Keratinocyte (primary cell): ENCODE measurements at regions not wholly inside any gene's neighbourhood (a gene's known extent, or its start where the extent isn't known, plus 50 kb on each side); places are given as distances from the start of the nearest gene placed in this dataset.
A peak's percentile ranks its signal among the peaks of the same experiment; 100 is the strongest.

ENCODE experiments used
- DNase-seq: peaks from one replicate; pipeline ENCODE4 v3.0.0-alpha.2; 2011; ENCODE audit warnings: low read depth, missing footprints, low spot score
- FAIRE-seq: peaks from 2 replicates; lab custom pipeline; 2011; peaks lifted over from hg19 to GRCh38; lab: Jason Lieb, UNC
- H2AFZ ChIP-seq: 2 replicates; pipeline ENCODE4 v1.6.0; 2012; ENCODE audit warnings: low read length, control low read depth, inconsistent platforms; ENCODE audit not compliant: control insufficient read depth
- H3K27ac ChIP-seq: 2 replicates; pipeline ENCODE4 v1.5.1; 2011; ENCODE audit warnings: low read length; ENCODE audit not compliant: control insufficient read depth, insufficient read depth
- H3K27me3 ChIP-seq: 3 replicates; pipeline ENCODE4 v1.6.0; 2011; ENCODE audit warnings: low read length; ENCODE audit not compliant: control insufficient read depth, insufficient read depth; ENCODE audit errors: extremely low read depth
- H3K36me3 ChIP-seq, 2 experiments: 2 replicates in 1 of 2; 3 replicates in 1 of 2; pipeline ENCODE4 v1.5.1; 2011; ENCODE audit warnings: low read length in 2 of 2, mild to moderate bottlenecking in 1 of 2; ENCODE audit not compliant: control insufficient read depth in 2 of 2, insufficient read depth in 2 of 2; ENCODE audit errors: extremely low read depth in 1 of 2
- H3K4me1 ChIP-seq: 3 replicates; pipeline ENCODE4 v1.5.1; 2011; ENCODE audit warnings: low read length; ENCODE audit not compliant: control insufficient read depth, insufficient read depth; ENCODE audit errors: extremely low read depth
- H3K4me2 ChIP-seq: 3 replicates; pipeline ENCODE4 v1.6.0; 2011; ENCODE audit warnings: low read depth, low read length; ENCODE audit not compliant: control insufficient read depth, insufficient read depth; ENCODE audit errors: extremely low read depth
- H3K4me3 ChIP-seq, 3 experiments: fragments of 200-600 bp in 1 of 3; sonication (generic) in 1 of 3; 2 replicates in 2 of 3; 3 replicates in 1 of 3; pipeline ENCODE4 v1.5.1; 2011 to 2016; ENCODE audit warnings: low read length in 3 of 3, mild to moderate bottlenecking in 3 of 3, control low read depth in 2 of 3, inconsistent platforms in 1 of 3, low read depth in 1 of 3, mixed read lengths in 1 of 3, mixed run types in 1 of 3, moderate library complexity in 1 of 3; ENCODE audit not compliant: control insufficient read depth in 2 of 3, insufficient read depth in 2 of 3; ENCODE audit errors: extremely low read depth in 1 of 3
- H3K79me2 ChIP-seq: 2 replicates; pipeline ENCODE4 v1.6.0; 2012; ENCODE audit warnings: low read length; ENCODE audit not compliant: control insufficient read depth, insufficient read depth
- H3K9ac ChIP-seq: 3 replicates; pipeline ENCODE4 v1.6.0; 2011; ENCODE audit warnings: low read length; ENCODE audit not compliant: control insufficient read depth, insufficient read depth; ENCODE audit errors: extremely low read depth
- H3K9me1 ChIP-seq: 3 replicates; pipeline ENCODE4 v1.6.0; 2011; ENCODE audit warnings: low read length; ENCODE audit not compliant: control insufficient read depth, insufficient read depth; ENCODE audit errors: extremely low read depth
- H3K9me3 ChIP-seq: 2 replicates; pipeline ENCODE4 v1.5.1; 2012; ENCODE audit warnings: low read depth, low read length; ENCODE audit not compliant: control insufficient read depth
- H4K20me1 ChIP-seq: 3 replicates; pipeline ENCODE4 v1.6.0; 2011; ENCODE audit warnings: low read length; ENCODE audit not compliant: control insufficient read depth, insufficient read depth; ENCODE audit errors: extremely low read depth
- CTCF ChIP-seq, 3 experiments: IDR thresholded peaks in 1 of 3; conservative IDR thresholded peaks in 1 of 3; optimal IDR thresholded peaks in 1 of 3; 2 replicates in 2 of 3; 3 replicates in 1 of 3; pipeline versions ENCODE3 to v1.5.1; 2011; ENCODE audit warnings: low read length in 3 of 3, mild to moderate bottlenecking in 3 of 3, moderate library complexity in 2 of 3, control low read depth in 1 of 3, inconsistent platforms in 1 of 3; ENCODE audit not compliant: insufficient read depth in 2 of 3; ENCODE audit errors: extremely low read depth in 1 of 3
- EZH2 ChIP-seq: IDR thresholded peaks from one replicate; pipeline ENCODE4 v1.6.1; 2012; ENCODE audit warnings: inconsistent platforms, mild to moderate bottlenecking, low read length, moderate library complexity
- dilution Hi-C: fragments of 300-500 bp; cut with MboI; formaldehyde crosslinking; loops from one replicate; pipeline ENCODE4 v1.7.0; 2020; ENCODE audit warnings: low sequenced_read_pairs; ENCODE audit not compliant: extremely low pct_ligation_motif_present

- no peak for DNase-seq
- Histone ChIP-seq H3K36me3 (no peaks in the 10 kb centered on the region), H3K27ac (no peak overlapping the region), H2AFZ (no peak overlapping the region), H4K20me1 (no peaks in the 10 kb centered on the region), H3K9me3 (no peaks in the 10 kb centered on the region), H3K4me1 (peaks cover 10% of the 10 kb centered on the region), H3K4me3 (no peak overlapping the region), H3K9me1 (no peaks in the 10 kb centered on the region), H3K79me2 (no peaks in the 10 kb centered on the region), H3K9ac (no peak overlapping the region), H3K4me2 (no peak overlapping the region), H3K27me3 (peaks cover 6% of the 10 kb centered on the region)
- TF ChIP-seq EZH2: no peak
- no peak for TF ChIP-seq CTCF (optimal IDR thresholded peaks at IDR 0.05 in 1 of 3, IDR thresholded peaks at IDR 0.05 in 1 of 3, conservative IDR thresholded peaks at IDR 0.05 in 1 of 3; ENCODE audit: extremely low read depth in 1 of 3, insufficient read depth in 2 of 3, low read length in 3 of 3)
- dilution Hi-C loops: no loop called here
- no peak for FAIRE-seq
Observed at GRCh38 chr4:26047795-26048194, 133.8 kb downstream of the SMIM20 start.

- Histone ChIP-seq H3K4me2 (peak overlapping the region; percentile 61), H3K9me3 (no peaks in the 10 kb centered on the region), H3K27me3 (no peaks in the 10 kb centered on the region), H3K4me3 (peak overlapping the region in 1 of 3 experiments; percentile 49), H3K27ac (peak overlapping the region; percentile 3), H3K36me3 (no peaks in the 10 kb centered on the region), H4K20me1 (no peaks in the 10 kb centered on the region), H3K79me2 (no peaks in the 10 kb centered on the region), H2AFZ (peak overlapping the region; percentile 77), H3K9me1 (no peaks in the 10 kb centered on the region), H3K9ac (no peak overlapping the region), H3K4me1 (peaks cover 10% of the 10 kb centered on the region)
- dilution Hi-C loops: no loop called here
- no peak for TF ChIP-seq CTCF (optimal IDR thresholded peaks at IDR 0.05 in 1 of 3, IDR thresholded peaks at IDR 0.05 in 1 of 3, conservative IDR thresholded peaks at IDR 0.05 in 1 of 3; ENCODE audit: extremely low read depth in 1 of 3, insufficient read depth in 2 of 3, low read length in 3 of 3)
- no peak for TF ChIP-seq EZH2
- FAIRE-seq (peak; percentile 80), DNase-seq (no peak)
Observed at GRCh38 chr4:26048378-26048882, 134.4 kb downstream of the SMIM20 start.
